Epithelial cell of esophagus (primary cell): ENCODE measurements at regions not wholly inside any gene's neighbourhood (a gene's known extent, or its start where the extent isn't known, plus 50 kb on each side); places are given as distances from the start of the nearest gene placed in this dataset.

Experiments
- DNase-seq: peaks from one replicate; pipeline ENCODE4 v3.0.0; 2010; ENCODE audit warnings: low read depth
- H3K4me3 ChIP-seq: 2 replicates; pipeline ENCODE4 v1.5.1; 2011; ENCODE audit warnings: mild to moderate bottlenecking, low read length, control low read depth
- CTCF ChIP-seq: IDR thresholded peaks from 2 replicates; pipeline ENCODE4 v1.5.1; 2011; ENCODE audit warnings: low read depth, mild to moderate bottlenecking, low read length, control low read depth, inconsistent platforms; ENCODE audit not compliant: insufficient read depth; ENCODE audit errors: missing control alignments

DNA sequence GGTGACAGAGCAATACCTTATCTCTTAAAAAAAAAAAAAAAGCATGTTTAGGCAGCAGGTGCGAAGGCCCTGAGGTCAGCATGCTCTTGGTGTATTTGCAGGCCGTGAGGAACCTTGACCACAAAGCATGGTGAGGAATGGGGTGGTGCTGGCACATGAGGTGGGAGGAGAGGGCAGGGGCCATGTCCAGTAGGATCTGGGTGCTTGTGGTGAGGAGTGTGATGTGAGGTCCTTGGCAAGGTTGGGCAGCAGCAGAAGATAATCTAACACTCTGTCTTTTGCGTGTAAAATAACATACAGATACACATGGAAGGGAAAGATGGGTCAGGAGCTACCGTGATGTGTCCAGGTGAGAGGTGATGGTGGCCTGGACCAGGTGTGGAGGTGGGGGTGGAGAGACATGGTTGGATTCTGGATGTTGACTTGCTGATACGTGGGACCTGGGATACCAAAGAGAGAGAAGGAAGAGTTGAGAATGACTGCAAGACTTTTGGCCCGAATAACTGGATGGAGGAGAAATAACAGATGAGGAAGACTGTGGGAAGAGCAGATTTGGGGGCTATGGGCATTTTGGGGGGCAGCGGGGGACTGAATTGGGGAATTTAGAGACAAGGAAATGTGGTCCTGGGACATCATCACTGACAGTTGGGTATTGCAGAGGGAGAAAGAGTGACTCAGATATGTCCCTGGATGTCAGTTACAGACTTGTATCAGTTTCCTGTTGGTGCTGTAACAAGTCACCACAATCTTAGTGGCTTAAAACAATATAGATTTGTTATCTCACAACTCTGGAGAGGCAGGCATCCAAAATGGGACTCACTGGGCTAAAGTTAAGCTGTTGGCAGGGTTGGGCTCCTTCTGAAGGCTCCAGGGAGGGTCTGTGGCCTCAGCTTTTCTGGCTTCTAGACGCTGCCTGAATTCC lies 274.9 kb downstream of the HAPSTR1 start:
- TF ChIP-seq CTCF, result no peak
- DNase-seq, result no peak

DNA sequence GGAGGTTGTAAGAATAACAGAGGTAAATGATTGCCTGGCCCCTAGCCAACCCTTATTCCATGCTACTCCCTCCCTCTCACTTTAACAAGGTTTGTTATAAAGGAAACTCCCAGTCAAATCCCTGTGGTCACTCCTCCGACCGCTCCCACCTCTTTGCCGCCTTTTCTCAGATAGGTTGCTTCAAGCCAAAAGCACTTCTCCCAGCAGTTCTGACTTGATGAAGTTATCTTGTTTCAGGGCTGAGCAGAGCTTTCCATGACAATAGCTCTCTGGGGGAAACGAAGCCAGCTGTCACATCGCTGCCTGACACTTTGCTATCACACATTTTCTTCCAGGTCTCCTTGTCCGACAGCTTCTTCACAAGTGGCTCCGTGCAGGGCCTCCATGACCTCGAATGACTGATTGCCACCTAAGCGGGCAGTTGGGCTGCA lies 278.6 kb downstream of the HAPSTR1 start:
- DNase-seq, result no peak
- no peak overlapping the region for H3K4me3 ChIP-seq
- TF ChIP-seq CTCF, result no peak

More for the DNA sequence above, 274.9 kb downstream of the HAPSTR1 start:
- no peak overlapping the region for H3K4me3 ChIP-seq

DNA sequence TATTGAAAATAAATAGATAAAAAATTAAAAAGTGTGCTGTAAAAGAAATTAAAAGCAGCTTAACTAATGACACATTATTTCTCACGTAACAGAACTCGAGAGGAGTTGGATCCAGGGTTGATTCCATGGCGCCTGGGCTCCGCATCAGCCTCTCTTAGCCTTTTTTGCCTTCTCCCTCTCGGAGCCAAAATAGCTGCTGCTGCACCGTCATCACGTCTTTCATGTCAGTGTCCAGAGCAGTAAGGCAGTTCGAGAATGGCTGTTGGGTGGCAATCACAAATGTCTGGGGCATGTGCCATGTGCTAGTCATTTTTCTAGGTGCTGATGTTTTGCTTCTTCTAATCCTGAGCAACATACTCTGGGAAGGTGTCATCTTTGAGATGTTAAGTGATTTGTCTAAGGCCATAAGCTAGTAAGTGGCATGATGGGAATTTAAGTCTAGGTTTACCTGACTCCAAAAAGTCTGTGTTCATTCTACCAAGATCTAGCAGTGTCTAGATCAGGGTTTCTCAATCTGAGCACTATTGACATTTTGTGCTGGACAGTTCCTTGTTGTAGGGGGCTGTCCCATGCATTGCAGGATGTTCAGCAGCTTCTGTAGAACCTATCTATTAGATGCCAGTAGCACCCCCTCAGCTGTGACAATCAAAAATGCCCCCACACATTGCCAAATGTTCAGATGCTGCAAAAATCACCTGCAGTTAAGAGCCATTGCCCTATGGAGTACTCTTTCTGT lies 280.4 kb downstream of the HAPSTR1 start:
- DNase-seq, result no peak
- no peak for TF ChIP-seq CTCF
- no peak overlapping the region for H3K4me3 ChIP-seq

DNA sequence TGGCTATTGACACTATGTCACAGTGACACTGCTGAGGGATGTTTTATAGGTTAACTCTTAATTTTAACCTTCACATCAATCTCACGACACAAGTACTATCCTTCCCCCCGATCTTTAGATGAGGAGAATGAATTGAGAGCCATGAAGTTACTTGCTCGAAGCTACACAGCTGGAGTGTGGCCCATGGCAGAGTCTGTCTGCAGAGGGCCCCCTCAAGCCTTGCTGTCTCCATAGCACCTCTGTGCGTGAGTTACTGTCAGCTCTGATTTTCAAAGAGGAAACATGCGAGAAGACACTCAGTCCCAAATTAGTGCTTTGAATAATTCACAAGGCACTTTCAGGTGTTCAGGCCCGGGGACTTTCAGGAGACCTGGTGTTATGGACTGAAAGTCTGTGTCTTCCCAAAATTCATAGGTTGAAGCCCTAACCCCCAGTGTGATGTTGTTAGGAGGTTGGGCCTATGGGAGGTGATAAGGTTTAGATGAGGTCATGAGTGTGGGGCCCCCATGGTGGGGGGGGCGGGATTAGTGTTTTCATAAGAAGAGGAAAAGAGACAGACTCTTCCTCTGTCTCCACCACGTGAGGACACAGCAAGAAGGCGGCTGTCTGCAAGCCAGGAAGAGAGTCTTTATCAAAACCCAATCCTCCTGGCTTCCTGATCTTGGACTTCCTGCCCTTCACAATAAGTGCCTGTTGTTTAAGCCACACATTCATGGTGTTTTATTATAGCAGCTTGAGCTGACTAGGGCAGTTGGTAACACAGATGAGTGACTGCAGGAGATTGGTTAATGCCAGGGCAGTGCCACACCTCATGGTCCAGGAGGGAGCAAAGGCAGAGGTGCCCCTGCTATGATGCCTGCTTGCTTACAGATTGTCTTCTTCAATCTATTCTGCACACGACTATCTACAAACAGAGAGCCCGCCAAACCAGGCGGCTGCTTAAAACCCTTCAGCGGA lies 281.8 kb downstream of the HAPSTR1 start:
- no peak for DNase-seq
- H3K4me3 ChIP-seq, result no peak overlapping the region
- TF ChIP-seq CTCF, result no peak

- no peak for TF ChIP-seq CTCF
- no peak for DNase-seq
- H3K4me3 ChIP-seq, result no peak overlapping the region
These were observed 282.6 kb downstream of the HAPSTR1 start for GRCh38 chr16:9374061-9374460.

GRCh38 chr16:9378876-9379275 lies 287.4 kb downstream of the HAPSTR1 start:
- H3K4me3 ChIP-seq, result no peak overlapping the region
- DNase-seq, result no peak
- no peak for TF ChIP-seq CTCF
